WTC11 (cell line): ENCODE measurements at regions not wholly inside any gene's neighbourhood (a gene's known extent, or its start where the extent isn't known, plus 50 kb on each side); places are given as distances from the start of the nearest gene placed in this dataset.

Experiments used
- CTCF ChIP-seq: fragments of 200-600 bp; IDR thresholded peaks from 2 replicates; pipeline ENCODE4 v1.8.0; 2022; ENCODE audit warnings: antibody characterized with exemption
- JUN ChIP-seq: sonication (generic); formaldehyde crosslinking; IDR thresholded peaks from 2 replicates; pipeline ENCODE4 v1.8.0; 2023; ENCODE audit warnings: mild to moderate bottlenecking, missing genetic modification reagents
- TCF7 ChIP-seq: sonication (generic); formaldehyde crosslinking; IDR thresholded peaks from 2 replicates; pipeline ENCODE4 v1.8.0; 2022; ENCODE audit warnings: mild to moderate bottlenecking, low read depth, missing genetic modification reagents, moderate library complexity
- ZNF416 ChIP-seq: fragments of 250-450 bp; sonication (Bioruptor Pico); IDR thresholded peaks from 2 replicates; pipeline ENCODE4 v1.9.0; 2021; ENCODE audit warnings: mild to moderate bottlenecking, inconsistent platforms

GRCh38 chr14:53603994-53604393 lies 352.6 kb downstream of the BMP4 start:
- no peak for TF ChIP-seq ZNF416 (CRISPR knock-in tag)
- TF ChIP-seq CTCF, result no peak
- no peak for TF ChIP-seq JUN
- TF ChIP-seq TCF7 (CRISPR knock-in tag), result no peak
